Karpas-422 (cell line): ENCODE measurements at regions not wholly inside any gene's neighbourhood (a gene's known extent, or its start where the extent isn't known, plus 50 kb on each side); places are given as distances from the start of the nearest gene placed in this dataset.

Experiments
- DNase-seq: peaks from one replicate; pipeline ENCODE4 v3.0.0-alpha.2; 2015
- H2AFZ ChIP-seq: fragments of 200-600 bp; sonication (generic); 2 replicates; pipeline ENCODE4 v1.6.1; 2014; ENCODE audit warnings: antibody characterized with exemption, low read length, mixed read lengths
- H3K27ac ChIP-seq: fragments of 200-600 bp; sonication (generic); 2 replicates; pipeline ENCODE4 v1.5.1; 2014; ENCODE audit warnings: mild to moderate bottlenecking, low read length, moderate library complexity
- H3K27me3 ChIP-seq: fragments of 200-600 bp; sonication (generic); 2 replicates; pipeline ENCODE4 v1.6.1; 2014; ENCODE audit warnings: low read length, mixed read lengths
- H3K36me3 ChIP-seq: fragments of 200-600 bp; sonication (generic); 2 replicates; pipeline ENCODE4 v1.6.1; 2014; ENCODE audit warnings: low read length, mixed read lengths; ENCODE audit not compliant: insufficient read depth
- H3K4me1 ChIP-seq: fragments of 200-600 bp; sonication (generic); 2 replicates; pipeline ENCODE4 v1.6.1; 2014; ENCODE audit warnings: mild to moderate bottlenecking, low read length, mixed read lengths
- H3K4me2 ChIP-seq: fragments of 200-600 bp; sonication (generic); 2 replicates; pipeline ENCODE4 v1.6.1; 2014; ENCODE audit warnings: low read length, low read depth, mild to moderate bottlenecking; ENCODE audit not compliant: poor library complexity, severe bottlenecking
- H3K4me3 ChIP-seq: fragments of 200-600 bp; sonication (generic); 2 replicates; pipeline ENCODE4 v1.5.1; 2014; ENCODE audit warnings: mild to moderate bottlenecking, antibody characterized with exemption, low read length, mixed read lengths
- H3K79me2 ChIP-seq: fragments of 200-600 bp; sonication (generic); 2 replicates; pipeline ENCODE4 v1.6.1; 2014; ENCODE audit warnings: mild to moderate bottlenecking, low read length, mixed read lengths
- H3K9ac ChIP-seq: fragments of 200-600 bp; sonication (generic); 2 replicates; pipeline ENCODE4 v1.6.0; 2014; ENCODE audit warnings: low read length
- H3K9me2 ChIP-seq: fragments of 200-600 bp; sonication (generic), shearing (Covaris generic); replicated peaks from 2 replicates; pipeline ENCODE4 v1.6.0; 2014; ENCODE audit warnings: mild to moderate bottlenecking, low read length, moderate library complexity; ENCODE audit not compliant: insufficient read depth
- H3K9me3 ChIP-seq: fragments of 300-700, 200-600 bp; sonication (generic); 2 replicates; pipeline ENCODE4 v1.6.1; 2014; ENCODE audit warnings: low read length, mixed read lengths
- H4K20me1 ChIP-seq: fragments of 200-600 bp; sonication (generic); 2 replicates; pipeline ENCODE4 v1.6.1; 2014; ENCODE audit warnings: mild to moderate bottlenecking, antibody characterized with exemption, low read length, low read depth; ENCODE audit not compliant: insufficient read depth

GRCh38 chr4:17169699-17170098, 271.3 kb upstream of the LDB2 start:
- H3K9me3 ChIP-seq, result no peaks in the 10 kb centered on the region
- no peak overlapping the region for H3K9ac ChIP-seq
- H3K4me2 ChIP-seq, result peak overlapping the region; percentile 22
- H4K20me1 ChIP-seq, result no peaks in the 10 kb centered on the region
- H3K27ac ChIP-seq, result no peak overlapping the region
- no peak overlapping the region for H2AFZ ChIP-seq
- peaks cover 19% of the 10 kb centered on the region for H3K4me1 ChIP-seq
- DNase-seq, result no peak
- no peaks in the 10 kb centered on the region for H3K27me3 ChIP-seq
- no peak overlapping the region for H3K4me3 ChIP-seq
- H3K79me2 ChIP-seq, result no peaks in the 10 kb centered on the region
- no peaks in the 10 kb centered on the region for H3K9me2 ChIP-seq
- no peaks in the 10 kb centered on the region for H3K36me3 ChIP-seq

GRCh38 chr4:17168571-17168970, 270.1 kb upstream of the LDB2 start:
- no peak overlapping the region for H3K4me2 ChIP-seq
- no peaks in the 10 kb centered on the region for H4K20me1 ChIP-seq
- H2AFZ ChIP-seq, result no peak overlapping the region
- H3K9me3 ChIP-seq, result no peaks in the 10 kb centered on the region
- no peaks in the 10 kb centered on the region for H3K9me2 ChIP-seq
- H3K79me2 ChIP-seq, result no peaks in the 10 kb centered on the region
- no peak overlapping the region for H3K27ac ChIP-seq
- H3K36me3 ChIP-seq, result no peaks in the 10 kb centered on the region
- H3K27me3 ChIP-seq, result no peaks in the 10 kb centered on the region
- no peak overlapping the region for H3K4me3 ChIP-seq
- peaks cover 19% of the 10 kb centered on the region for H3K4me1 ChIP-seq
- H3K9ac ChIP-seq, result no peak overlapping the region
- DNase-seq, result no peak

GRCh38 chr4:17166954-17167353, 268.5 kb upstream of the LDB2 start:
- Histone ChIP-seq H3K9me2 (no peaks in the 10 kb centered on the region), H4K20me1 (no peaks in the 10 kb centered on the region), H2AFZ (no peak overlapping the region), H3K79me2 (no peaks in the 10 kb centered on the region), H3K4me3 (no peak overlapping the region), H3K9ac (no peak overlapping the region), H3K4me1 (peaks cover 19% of the 10 kb centered on the region), H3K27me3 (no peaks in the 10 kb centered on the region), H3K9me3 (no peaks in the 10 kb centered on the region), H3K4me2 (no peak overlapping the region), H3K27ac (no peak overlapping the region), H3K36me3 (no peaks in the 10 kb centered on the region)
- DNase-seq, result no peak

DNA sequence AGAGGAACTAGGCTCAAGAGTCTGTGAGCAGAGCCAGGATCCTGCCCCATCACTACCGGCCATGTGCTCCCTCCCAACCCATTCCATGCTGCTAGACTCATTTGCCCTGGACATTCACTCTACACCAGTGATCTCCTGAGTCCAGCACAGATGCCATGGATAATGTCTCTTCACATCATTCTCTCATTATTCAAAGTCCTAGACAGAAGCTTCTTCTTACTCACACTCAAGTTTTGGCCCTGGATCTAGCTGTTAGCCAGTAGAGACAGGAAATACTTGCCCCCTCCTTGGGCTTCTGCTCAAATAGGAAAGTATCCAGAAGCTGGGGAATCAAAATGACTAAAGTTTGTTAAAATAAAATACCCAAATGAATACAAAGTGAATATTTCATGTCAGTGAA, 266.8 kb upstream of the LDB2 start:
- H3K27ac ChIP-seq, result no peak overlapping the region
- H3K9me2 ChIP-seq, result no peaks in the 10 kb centered on the region
- no peak overlapping the region for H3K4me2 ChIP-seq
- H3K4me3 ChIP-seq, result no peak overlapping the region
- peaks cover 16% of the 10 kb centered on the region for H3K4me1 ChIP-seq
- H2AFZ ChIP-seq, result no peak overlapping the region
- H3K36me3 ChIP-seq, result no peaks in the 10 kb centered on the region
- H3K9ac ChIP-seq, result no peak overlapping the region
- DNase-seq, result no peak
- H3K79me2 ChIP-seq, result no peaks in the 10 kb centered on the region
- H3K27me3 ChIP-seq, result no peaks in the 10 kb centered on the region
- H3K9me3 ChIP-seq, result no peaks in the 10 kb centered on the region
- H4K20me1 ChIP-seq, result no peaks in the 10 kb centered on the region

DNA sequence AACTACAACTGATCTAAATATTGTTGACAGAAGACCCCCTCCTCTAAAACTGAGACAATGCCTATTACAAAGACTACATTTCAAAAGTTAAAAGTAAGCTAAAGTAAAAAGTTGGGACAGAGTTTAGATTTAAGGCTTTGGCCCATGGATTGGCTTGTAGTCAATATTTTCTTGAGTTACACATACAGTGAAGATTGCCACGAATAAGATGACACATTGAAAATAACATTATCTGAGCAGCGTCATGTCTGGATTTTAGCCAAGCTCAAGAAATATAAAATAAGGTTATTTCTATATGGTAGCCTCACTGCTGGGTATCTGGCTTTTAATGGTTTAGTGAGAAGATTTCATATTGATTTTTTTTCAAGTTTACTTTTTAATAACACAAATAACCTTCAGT, 266.2 kb upstream of the LDB2 start:
- no peaks in the 10 kb centered on the region for H3K36me3 ChIP-seq
- H3K4me2 ChIP-seq, result no peak overlapping the region
- DNase-seq, result no peak
- peaks cover 9% of the 10 kb centered on the region for H3K4me1 ChIP-seq
- no peaks in the 10 kb centered on the region for H3K9me3 ChIP-seq
- H3K9me2 ChIP-seq, result no peaks in the 10 kb centered on the region
- no peaks in the 10 kb centered on the region for H4K20me1 ChIP-seq
- no peak overlapping the region for H3K27ac ChIP-seq
- no peak overlapping the region for H3K4me3 ChIP-seq
- no peak overlapping the region for H2AFZ ChIP-seq
- H3K27me3 ChIP-seq, result no peaks in the 10 kb centered on the region
- no peaks in the 10 kb centered on the region for H3K79me2 ChIP-seq
- no peak overlapping the region for H3K9ac ChIP-seq

DNA sequence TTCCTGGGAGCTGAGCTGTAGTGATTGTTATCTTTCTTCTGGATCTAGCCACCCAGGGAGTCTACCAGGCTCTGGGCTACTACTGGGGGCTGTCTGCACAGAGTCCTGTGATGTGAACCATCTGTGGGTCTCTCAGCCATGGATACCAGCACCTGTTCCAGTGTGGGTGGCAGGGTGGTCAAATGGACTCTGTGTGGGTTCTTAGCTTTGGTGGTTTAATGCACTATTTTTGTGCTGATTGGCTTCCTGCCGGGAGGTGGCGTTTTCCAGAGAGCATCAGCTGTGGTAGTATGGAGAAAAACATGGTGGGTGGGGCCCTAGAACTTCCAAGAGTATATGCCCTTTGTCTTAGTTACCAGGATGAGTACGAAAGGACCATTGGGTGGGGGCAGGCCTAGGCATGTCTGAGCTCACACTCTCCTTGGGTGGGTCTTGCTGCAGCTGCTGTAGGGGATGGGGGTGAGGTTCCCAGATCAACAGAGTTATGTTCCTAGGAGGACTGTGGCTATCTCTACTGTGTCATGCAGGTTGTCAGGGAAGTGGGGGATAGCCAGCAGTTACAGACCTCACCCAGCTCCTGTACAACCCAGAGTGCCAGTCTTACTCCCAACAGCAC, 264.8 kb upstream of the LDB2 start:
- Histone ChIP-seq H3K9me3 (no peaks in the 10 kb centered on the region), H3K27me3 (no peaks in the 10 kb centered on the region), H3K9me2 (no peaks in the 10 kb centered on the region), H3K36me3 (no peaks in the 10 kb centered on the region), H3K79me2 (no peaks in the 10 kb centered on the region), H3K9ac (no peak overlapping the region), H3K27ac (no peak overlapping the region), H3K4me1 (no peaks in the 10 kb centered on the region; the same call in 1 of the 2 replicates), H2AFZ (no peak overlapping the region), H4K20me1 (no peaks in the 10 kb centered on the region), H3K4me2 (no peak overlapping the region), H3K4me3 (no peak overlapping the region)
- DNase-seq, result no peak

GRCh38 chr4:17157304-17157703, 258.9 kb upstream of the LDB2 start:
- no peaks in the 10 kb centered on the region for H3K27me3 ChIP-seq
- H3K9ac ChIP-seq, result no peak overlapping the region
- no peak overlapping the region for H3K4me2 ChIP-seq
- no peaks in the 10 kb centered on the region; the same call in 1 of the 2 replicates for H4K20me1 ChIP-seq
- no peak overlapping the region for H3K27ac ChIP-seq
- H3K4me3 ChIP-seq, result no peak overlapping the region
- H3K79me2 ChIP-seq, result no peaks in the 10 kb centered on the region
- H3K9me2 ChIP-seq, result no peaks in the 10 kb centered on the region
- no peaks in the 10 kb centered on the region for H3K9me3 ChIP-seq
- no peaks in the 10 kb centered on the region for H3K36me3 ChIP-seq
- no peak for DNase-seq
- H3K4me1 ChIP-seq, result no peaks in the 10 kb centered on the region
- H2AFZ ChIP-seq, result no peak overlapping the region

GRCh38 chr4:17155486-17155885, 257.0 kb upstream of the LDB2 start:
- Histone ChIP-seq H3K9me2 (no peaks in the 10 kb centered on the region), H3K4me2 (no peak overlapping the region), H2AFZ (no peak overlapping the region), H3K4me3 (no peak overlapping the region), H3K36me3 (no peaks in the 10 kb centered on the region), H3K27ac (no peak overlapping the region), H3K79me2 (no peaks in the 10 kb centered on the region), H3K27me3 (no peaks in the 10 kb centered on the region), H4K20me1 (no peaks in the 10 kb centered on the region; the same call in 1 of the 2 replicates), H3K9me3 (no peaks in the 10 kb centered on the region), H3K4me1 (no peaks in the 10 kb centered on the region), H3K9ac (no peak overlapping the region)
- no peak for DNase-seq

GRCh38 chr4:17153572-17153971, 255.1 kb upstream of the LDB2 start:
- no peaks in the 10 kb centered on the region; the same call in 1 of the 2 replicates for H4K20me1 ChIP-seq
- H3K9ac ChIP-seq, result no peak overlapping the region
- no peak for DNase-seq
- no peaks in the 10 kb centered on the region for H3K4me1 ChIP-seq
- H3K79me2 ChIP-seq, result no peaks in the 10 kb centered on the region
- H3K4me3 ChIP-seq, result no peak overlapping the region
- no peaks in the 10 kb centered on the region for H3K36me3 ChIP-seq
- H3K27ac ChIP-seq, result no peak overlapping the region
- H2AFZ ChIP-seq, result no peak overlapping the region
- no peak overlapping the region for H3K4me2 ChIP-seq
- no peaks in the 10 kb centered on the region for H3K9me3 ChIP-seq
- H3K9me2 ChIP-seq, result no peaks in the 10 kb centered on the region
- H3K27me3 ChIP-seq, result no peaks in the 10 kb centered on the region
